Panc1 (cell line): ENCODE measurements at regions not wholly inside any gene's neighbourhood (a gene's known extent, or its start where the extent isn't known, plus 50 kb on each side); places are given as distances from the start of the nearest gene placed in this dataset.

Source experiments
- POLR2AphosphoS5 ChIP-seq: IDR thresholded peaks from 2 replicates; pipeline ENCODE4 v1.6.1; 2012; ENCODE audit warnings: mild to moderate bottlenecking, low read depth, low read length, moderate library complexity
- SIN3A ChIP-seq: IDR thresholded peaks from 2 replicates; pipeline ENCODE4 v1.6.1; 2012; ENCODE audit warnings: low read depth, mild to moderate bottlenecking, low read length, moderate library complexity, borderline replicate concordance; ENCODE audit not compliant: insufficient read depth
- TF ChIP-seq, protein P1 (sequence below), 2 experiments: IDR thresholded peaks; 2 replicates each; pipeline ENCODE4 v1.6.1; 2011 to 2012; ENCODE audit warnings: low read depth in 2 of 2, control low read depth in 1 of 2, low read length in 1 of 2, mild to moderate bottlenecking in 1 of 2, moderate library complexity in 1 of 2; ENCODE audit not compliant: insufficient read depth in 1 of 2
- TF ChIP-seq, protein P2 (sequence below): fragments of 450-650 bp; IDR thresholded peaks from 2 replicates; pipeline ENCODE4 v1.5.1; 2017; ENCODE audit warnings: mild to moderate bottlenecking

DNA sequence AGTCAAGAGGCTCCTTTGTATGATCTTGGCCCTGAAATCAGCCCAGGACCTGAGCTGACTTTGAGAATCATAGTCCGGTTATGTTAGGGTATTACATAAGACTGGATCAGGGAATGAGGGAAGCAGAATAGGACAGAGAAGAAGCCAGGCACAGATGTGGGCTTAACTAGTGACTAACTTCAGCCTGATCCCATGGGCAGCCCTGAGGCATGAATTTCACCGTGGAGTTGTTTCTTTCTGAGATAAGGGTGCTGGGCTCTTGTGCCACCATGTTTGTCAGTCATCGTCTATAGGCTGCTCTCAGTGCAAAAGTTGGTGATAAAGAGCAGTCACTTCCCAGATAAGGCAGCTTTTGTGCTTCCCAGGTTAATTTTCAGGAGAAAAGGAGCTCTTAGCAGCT, 544.7 kb upstream of the SPTLC3 start:
- TF ChIP-seq SIN3A = no peak
- TF ChIP-seq, protein P1, sequence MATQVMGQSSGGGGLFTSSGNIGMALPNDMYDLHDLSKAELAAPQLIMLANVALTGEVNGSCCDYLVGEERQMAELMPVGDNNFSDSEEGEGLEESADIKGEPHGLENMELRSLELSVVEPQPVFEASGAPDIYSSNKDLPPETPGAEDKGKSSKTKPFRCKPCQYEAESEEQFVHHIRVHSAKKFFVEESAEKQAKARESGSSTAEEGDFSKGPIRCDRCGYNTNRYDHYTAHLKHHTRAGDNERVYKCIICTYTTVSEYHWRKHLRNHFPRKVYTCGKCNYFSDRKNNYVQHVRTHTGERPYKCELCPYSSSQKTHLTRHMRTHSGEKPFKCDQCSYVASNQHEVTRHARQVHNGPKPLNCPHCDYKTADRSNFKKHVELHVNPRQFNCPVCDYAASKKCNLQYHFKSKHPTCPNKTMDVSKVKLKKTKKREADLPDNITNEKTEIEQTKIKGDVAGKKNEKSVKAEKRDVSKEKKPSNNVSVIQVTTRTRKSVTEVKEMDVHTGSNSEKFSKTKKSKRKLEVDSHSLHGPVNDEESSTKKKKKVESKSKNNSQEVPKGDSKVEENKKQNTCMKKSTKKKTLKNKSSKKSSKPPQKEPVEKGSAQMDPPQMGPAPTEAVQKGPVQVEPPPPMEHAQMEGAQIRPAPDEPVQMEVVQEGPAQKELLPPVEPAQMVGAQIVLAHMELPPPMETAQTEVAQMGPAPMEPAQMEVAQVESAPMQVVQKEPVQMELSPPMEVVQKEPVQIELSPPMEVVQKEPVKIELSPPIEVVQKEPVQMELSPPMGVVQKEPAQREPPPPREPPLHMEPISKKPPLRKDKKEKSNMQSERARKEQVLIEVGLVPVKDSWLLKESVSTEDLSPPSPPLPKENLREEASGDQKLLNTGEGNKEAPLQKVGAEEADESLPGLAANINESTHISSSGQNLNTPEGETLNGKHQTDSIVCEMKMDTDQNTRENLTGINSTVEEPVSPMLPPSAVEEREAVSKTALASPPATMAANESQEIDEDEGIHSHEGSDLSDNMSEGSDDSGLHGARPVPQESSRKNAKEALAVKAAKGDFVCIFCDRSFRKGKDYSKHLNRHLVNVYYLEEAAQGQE (IDR thresholded peaks at IDR 0.05; ENCODE audit: insufficient read depth in 1 of 2, low read depth in 2 of 2, low read length in 1 of 2) = no peak
- TF ChIP-seq, protein P2, sequence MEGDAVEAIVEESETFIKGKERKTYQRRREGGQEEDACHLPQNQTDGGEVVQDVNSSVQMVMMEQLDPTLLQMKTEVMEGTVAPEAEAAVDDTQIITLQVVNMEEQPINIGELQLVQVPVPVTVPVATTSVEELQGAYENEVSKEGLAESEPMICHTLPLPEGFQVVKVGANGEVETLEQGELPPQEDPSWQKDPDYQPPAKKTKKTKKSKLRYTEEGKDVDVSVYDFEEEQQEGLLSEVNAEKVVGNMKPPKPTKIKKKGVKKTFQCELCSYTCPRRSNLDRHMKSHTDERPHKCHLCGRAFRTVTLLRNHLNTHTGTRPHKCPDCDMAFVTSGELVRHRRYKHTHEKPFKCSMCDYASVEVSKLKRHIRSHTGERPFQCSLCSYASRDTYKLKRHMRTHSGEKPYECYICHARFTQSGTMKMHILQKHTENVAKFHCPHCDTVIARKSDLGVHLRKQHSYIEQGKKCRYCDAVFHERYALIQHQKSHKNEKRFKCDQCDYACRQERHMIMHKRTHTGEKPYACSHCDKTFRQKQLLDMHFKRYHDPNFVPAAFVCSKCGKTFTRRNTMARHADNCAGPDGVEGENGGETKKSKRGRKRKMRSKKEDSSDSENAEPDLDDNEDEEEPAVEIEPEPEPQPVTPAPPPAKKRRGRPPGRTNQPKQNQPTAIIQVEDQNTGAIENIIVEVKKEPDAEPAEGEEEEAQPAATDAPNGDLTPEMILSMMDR = no peak
- no peak for TF ChIP-seq POLR2AphosphoS5
